GM18499 (cell line): ENCODE measurements at regions not wholly inside any gene's neighbourhood (a gene's known extent, or its start where the extent isn't known, plus 50 kb on each side); places are given as distances from the start of the nearest gene placed in this dataset.

Experiments
- ATAC-seq: cut with Tn5 transposase; IDR thresholded peaks from one replicate; pipeline ENCODE4 v1.9.1; 2021; ENCODE audit warnings: moderate number of reproducible peaks; ENCODE audit not compliant: insufficient read depth, unreplicated experiment

- peak; percentile 82 for ATAC-seq
These were observed 68.4 kb downstream of the ANXA1 start for GRCh38 chr9:73219985-73220626.

DNA sequence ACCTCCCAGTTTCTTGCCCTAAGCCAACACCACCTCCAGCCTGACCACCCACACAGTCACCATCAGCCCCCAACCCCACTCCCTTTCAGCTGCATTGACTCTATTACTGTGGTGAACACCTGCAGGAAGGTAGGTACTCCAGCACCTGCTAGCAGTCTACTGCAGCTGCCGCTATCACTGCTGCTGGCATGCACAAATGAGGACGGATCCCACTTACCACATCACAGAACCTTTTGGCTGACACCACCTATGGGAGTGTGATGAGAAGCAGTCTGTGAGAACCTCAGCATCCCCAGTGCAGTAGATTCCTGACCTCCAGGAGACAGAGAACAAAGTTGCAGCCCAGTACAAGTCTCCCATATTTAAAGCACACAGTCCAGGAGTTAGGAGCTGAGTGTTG is 71.9 kb downstream of the ANXA1 start:
- ATAC-seq, result no peak

GRCh38 chr9:73229543-73229942 is 77.9 kb downstream of the ANXA1 start:
- ATAC-seq, result no peak

GRCh38 chr9:73230251-73230650 is 78.6 kb downstream of the ANXA1 start:
- ATAC-seq, result no peak

GRCh38 chr9:73231203-73231602 is 79.5 kb downstream of the ANXA1 start:
- ATAC-seq, result no peak

DNA sequence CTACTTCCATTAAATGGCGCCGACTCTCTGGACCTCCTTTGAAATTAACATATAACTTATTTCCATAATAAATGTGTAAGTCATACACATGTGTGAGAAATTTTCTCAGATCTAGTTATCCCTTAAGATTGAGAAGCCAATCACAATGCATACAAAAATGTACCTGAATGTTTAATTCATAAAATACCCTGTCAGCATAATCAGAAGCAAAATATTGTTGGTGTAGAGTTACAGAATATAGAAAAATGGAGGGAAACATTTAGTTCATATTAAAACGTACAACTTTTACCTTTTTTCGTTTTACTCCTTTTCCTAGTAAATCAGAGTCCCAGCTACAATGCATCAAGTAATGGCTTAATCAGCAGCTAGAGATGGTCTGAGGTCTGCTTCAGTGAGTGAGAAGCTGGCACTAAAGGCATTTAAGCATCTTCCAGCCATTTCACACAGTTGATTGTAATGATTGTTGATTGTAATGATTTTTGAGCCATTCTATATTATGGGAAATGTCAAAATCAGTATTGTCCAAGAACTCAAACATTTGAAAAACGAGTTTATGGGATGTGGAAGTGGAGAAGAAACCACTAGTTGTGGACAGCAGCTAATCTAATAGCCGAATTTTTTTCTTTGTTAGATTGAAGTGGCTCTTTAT is 81.8 kb downstream of the ANXA1 start:
- ATAC-seq, result no peak

- ATAC-seq, result no peak
These were observed 82.3 kb downstream of the ANXA1 start for GRCh38 chr9:73234008-73234360.

- no peak for ATAC-seq
These were observed 85.5 kb downstream of the ANXA1 start for GRCh38 chr9:73237140-73237539.

GRCh38 chr9:73239570-73240265 is 88.1 kb downstream of the ANXA1 start:
- no peak for ATAC-seq

- ATAC-seq, result no peak
These were observed 91.4 kb downstream of the ANXA1 start for GRCh38 chr9:73243078-73243477.

- no peak for ATAC-seq
These were observed 107.5 kb downstream of the ANXA1 start for GRCh38 chr9:73259086-73259696.

GRCh38 chr9:73260506-73260905 is 108.8 kb downstream of the ANXA1 start:
- no peak for ATAC-seq

GRCh38 chr9:73264631-73265030 is 113.0 kb downstream of the ANXA1 start:
- no peak for ATAC-seq

GRCh38 chr9:73265876-73266275 is 114.2 kb downstream of the ANXA1 start:
- no peak for ATAC-seq

- ATAC-seq, result no peak
These were observed 117.9 kb downstream of the ANXA1 start for GRCh38 chr9:73269430-73270101.

DNA sequence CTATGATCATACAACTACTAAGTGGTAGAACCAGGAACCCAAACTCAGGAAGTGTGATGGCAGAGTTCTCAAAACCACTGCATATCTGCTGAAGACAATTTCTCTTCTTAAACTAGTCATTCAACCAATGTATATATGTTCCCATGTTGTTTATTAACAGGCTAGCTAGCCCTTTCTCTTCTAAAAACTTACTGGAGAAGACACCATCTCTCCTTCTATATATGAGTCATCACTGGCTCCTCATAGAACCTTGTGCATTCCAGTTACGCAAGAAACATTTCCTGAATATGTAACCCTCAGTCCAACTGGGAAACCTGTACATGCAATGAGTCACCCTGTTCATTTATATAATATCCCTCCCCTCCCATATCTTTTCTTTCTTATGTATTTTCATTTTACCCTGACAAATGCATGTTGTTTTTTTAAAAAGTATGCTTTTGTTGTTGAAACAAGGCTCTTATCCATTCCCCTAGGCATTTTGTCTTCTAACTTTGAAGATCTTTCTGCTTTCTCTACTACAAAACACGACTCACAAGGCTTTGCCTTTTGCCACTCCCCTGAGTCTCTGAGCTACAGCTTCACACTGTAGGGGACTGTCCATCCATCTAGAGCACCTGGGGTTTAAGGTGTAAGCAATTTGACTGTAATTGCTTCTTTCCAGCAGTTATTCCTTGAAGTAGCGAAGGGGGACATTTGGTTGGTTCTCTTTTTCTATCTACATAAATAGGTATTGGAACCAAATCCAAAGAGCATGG is 119.5 kb downstream of the ANXA1 start:
- no peak for ATAC-seq

GRCh38 chr9:73280113-73280512 is 128.4 kb downstream of the ANXA1 start:
- no peak for ATAC-seq

GRCh38 chr9:73284377-73284776 is 132.7 kb downstream of the ANXA1 start:
- no peak for ATAC-seq

DNA sequence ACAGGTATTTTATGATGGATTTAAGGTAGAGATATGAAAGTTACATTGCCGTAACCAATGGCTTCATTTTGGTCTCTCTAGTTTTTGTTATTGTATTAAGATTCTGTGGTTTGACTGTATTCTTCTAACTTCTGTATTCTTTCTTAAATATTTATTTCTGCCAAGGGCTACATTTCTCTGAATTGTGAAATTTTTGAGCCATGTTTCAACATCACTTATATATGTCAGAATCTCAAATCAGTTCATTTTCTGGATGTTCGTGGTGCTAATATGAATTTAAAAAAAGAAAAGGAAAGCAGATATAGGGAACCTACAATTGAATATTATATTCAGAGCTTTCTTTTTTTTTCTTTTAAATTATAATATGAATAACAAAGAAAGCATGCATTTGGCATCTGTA is 142.7 kb downstream of the ANXA1 start:
- ATAC-seq, result no peak

GRCh38 chr9:73325983-73326382 is 174.3 kb downstream of the ANXA1 start:
- ATAC-seq, result no peak
